GM21717 (cell line): ENCODE measurements at regions not wholly inside any gene's neighbourhood (a gene's known extent, or its start where the extent isn't known, plus 50 kb on each side); places are given as distances from the start of the nearest gene placed in this dataset.
"Not testable (repeated sequence)": the region's sequence is repeated elsewhere in the genome, so short reads cannot be mapped to it uniquely, and the experiment has no call there.

Experiments
- ATAC-seq: cut with Tn5 transposase; IDR thresholded peaks from one replicate; pipeline ENCODE4 v1.9.1; 2021; ENCODE audit warnings: mild to moderate bottlenecking, moderate library complexity; ENCODE audit not compliant: unreplicated experiment

- ATAC-seq = no peak
Observed at GRCh38 chr17:37859451-37859850, 64.8 kb upstream of the TBC1D3K start.

DNA sequence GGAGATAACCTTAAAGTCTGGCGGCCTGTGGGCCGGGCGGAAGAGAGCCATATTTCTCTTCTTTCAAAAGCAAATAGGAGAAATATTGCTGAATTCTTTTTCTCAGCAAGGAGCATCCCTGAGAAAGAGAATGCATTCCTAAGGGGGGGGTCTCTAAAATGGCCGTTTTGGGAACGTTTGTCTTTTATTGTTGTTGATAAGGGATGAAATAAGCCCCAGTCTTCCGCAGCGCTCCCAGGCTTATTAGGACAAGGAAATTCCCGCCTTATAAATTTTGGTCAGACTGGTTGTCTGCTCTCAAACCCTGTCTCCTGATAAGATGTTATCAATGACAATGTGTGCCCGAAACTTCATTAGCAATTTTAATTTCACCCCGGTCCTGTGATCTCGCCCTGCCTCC lies 65.8 kb upstream of the TBC1D3K start:
- ATAC-seq = not testable (repeated sequence)

- ATAC-seq = no peak
Observed at GRCh38 chr17:37856245-37856644, 68.0 kb upstream of the TBC1D3K start.

GRCh38 chr17:37849617-37849972 lies 74.6 kb upstream of the TBC1D3K start:
- no peak for ATAC-seq

GRCh38 chr17:37848690-37849616 lies 75.3 kb upstream of the TBC1D3K start:
- peak; percentile 49 for ATAC-seq

DNA sequence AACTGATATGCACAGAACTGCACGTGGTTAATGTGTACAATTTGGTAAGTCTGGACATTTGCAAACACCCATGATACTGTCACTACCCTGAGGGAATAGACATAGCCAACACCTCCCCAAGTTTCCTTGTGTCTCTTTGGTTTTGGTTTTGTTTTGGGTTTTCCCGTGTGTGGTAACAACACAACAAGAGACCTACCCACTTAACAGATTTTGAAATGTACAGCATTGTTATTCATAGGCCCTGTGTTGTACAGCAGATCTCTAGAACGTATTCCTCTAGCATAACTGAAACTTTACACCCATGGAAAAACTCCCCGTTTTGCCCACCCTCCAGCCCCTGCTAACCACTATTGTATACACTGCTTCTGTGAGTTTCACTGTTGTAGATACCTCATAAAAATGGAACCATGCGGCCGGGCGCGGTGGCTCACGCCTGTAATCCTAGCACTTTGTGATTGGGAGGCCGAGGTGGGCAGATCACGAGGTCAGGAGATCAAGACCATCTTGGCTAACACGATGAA lies 76.3 kb upstream of the TBC1D3K start:
- ATAC-seq = no peak

GRCh38 chr17:37847102-37847501 lies 77.1 kb upstream of the TBC1D3K start:
- no peak for ATAC-seq

GRCh38 chr17:37844977-37845293 lies 79.3 kb upstream of the TBC1D3K start:
- no peak for ATAC-seq

DNA sequence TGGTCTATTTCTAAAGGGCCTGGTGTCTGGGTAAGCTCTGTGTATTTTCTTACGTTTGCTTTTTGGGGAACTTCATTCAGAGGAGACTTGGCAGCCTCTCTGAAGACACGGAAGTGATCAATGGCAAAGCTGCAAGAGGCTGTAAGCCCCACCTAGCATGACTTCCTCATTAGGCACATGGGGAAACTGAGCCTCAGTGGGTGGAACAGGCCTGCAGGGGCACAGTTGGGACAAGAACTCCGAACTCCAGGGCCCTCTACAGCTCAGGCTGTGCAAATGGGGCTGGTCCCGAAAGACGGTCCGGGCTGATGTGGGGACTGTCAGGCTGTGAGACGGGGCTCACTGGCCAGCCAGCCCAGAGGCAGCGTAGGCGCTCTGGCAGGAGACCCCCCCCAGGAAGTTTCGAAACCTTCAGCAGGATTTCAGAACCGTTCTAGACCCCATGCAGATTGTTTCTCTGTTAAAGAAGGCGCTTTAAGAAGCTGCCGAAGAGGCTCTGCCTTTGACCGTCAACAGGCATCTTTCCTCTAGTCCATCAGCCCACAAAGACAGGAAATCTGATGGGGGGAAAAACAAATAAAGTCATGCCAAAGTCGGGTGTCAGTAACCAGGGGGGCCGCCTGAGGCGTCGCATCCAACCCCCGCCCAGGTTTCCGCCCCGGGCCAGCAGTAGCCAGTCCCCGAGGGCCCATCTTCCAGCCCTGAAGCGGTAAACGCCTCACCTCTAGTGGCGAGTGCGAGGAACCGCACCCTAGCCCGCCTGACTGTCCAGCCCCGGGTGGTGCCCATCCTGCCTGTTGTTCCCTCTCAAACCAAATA lies 79.8 kb upstream of the TBC1D3K start:
- ATAC-seq = no peak

DNA sequence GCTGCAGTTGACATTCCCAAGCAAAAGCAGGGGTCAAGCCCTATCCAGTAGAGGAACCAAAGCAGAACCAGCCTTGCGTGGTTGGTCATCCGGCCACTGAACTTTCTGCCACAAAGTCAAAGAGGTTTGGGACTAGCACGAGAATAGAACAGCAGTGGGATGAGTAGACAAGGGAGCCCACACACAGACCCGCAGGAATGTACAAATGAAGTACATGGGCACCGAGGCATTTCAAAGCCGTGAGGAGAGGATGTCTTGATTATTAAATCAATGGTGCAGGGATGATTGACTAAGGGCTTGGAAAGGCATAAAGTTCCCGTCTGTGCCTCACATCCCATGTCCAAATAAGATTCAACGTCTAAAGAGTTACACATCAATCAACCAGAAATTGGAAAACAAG lies 81.8 kb upstream of the TBC1D3K start:
- no peak for ATAC-seq

DNA sequence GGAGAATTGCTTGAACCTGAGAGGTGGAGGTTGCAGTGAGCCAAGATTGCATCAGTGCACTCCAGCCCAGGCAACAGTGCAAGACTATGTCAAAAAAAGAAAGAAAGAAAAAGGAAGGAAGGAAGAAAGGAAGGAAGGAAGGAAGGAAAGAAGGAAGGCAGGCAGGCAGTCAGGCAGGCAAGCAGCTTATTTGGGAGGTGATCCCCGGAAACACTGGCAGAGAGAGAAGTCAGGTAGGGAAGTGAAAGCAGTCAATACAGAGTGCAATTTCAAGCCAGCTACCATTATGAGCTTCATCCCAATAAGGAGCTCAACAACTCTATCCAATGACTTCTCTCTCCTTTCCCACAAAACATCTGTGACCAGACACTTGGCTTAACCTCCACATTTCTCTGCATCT lies 83.0 kb upstream of the TBC1D3K start:
- no peak for ATAC-seq

DNA sequence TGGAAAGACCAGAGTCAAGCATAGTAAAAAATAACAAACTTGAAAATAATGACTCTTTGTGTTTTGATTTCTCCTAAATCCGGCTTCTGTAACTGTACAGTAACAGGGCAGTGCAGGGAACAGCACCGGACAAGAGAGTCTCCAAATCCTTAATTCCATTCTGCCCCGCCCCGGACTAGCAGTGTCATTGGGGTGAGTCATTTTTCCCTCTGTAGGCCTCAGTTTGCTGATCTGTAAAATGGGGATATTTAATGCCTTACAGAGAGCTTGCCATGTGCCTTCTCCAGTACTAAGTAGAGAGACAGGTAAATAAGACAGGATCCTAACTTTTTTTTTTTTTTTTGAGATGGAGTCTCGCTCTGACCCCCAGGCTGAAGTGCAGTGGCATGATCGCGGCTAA lies 83.6 kb upstream of the TBC1D3K start:
- no peak for ATAC-seq

DNA sequence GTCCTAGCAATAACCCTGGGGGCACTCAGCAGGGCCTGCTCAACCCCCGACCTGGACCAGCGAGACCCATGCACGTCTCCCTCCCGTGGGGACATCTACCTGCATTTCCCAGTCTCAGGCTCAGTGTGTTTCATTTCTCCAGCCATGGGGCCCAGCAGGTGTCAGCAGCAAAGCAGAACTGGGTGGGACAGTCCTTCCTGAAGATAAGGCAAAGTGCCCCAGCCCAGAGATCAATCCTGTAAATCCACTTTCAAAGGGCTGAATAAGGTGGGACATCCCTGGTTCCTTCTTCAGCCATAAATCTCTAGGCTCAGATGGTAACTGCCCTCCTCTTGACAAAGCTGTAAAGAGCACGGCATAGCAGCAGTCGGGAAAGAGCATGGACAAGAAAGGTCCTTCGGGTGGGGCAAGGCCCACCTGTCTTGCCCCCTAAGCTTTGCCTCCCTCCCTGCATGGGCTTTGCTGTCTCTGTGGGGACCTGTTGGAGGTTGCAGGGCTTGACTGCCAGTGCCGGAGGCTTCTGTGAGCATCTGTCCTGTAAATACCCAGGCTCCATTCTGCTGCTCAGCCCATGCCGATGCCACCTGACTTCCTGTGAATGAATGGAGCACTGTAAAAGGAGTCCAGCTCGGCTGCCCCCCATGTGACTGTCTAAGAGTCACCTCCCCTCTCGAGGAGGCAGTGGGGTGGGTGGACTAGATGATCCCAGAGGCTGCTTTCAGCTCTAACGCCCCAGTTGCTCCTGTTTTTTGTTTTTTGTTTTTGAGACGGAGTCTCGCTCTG lies 84.8 kb upstream of the TBC1D3K start:
- no peak for ATAC-seq

DNA sequence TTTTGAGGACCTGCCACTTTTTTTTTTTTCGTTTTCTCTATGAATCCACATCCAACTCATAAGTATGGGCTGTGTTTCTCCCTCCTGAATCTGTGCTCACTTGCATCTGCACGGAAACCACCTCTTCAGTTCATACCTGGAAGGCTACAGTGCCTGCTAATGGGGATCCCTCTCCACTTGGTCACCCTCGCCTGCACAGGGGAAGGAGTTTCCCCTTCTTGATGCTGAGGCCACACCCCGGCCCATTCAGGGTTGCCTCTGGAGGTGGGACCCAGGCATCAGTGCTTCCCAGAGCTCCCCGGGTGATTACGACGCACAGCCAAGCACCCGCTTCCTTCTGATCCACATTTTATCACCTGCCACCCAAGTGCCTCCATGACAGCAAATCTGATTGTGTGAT lies 85.9 kb upstream of the TBC1D3K start:
- ATAC-seq = no peak

DNA sequence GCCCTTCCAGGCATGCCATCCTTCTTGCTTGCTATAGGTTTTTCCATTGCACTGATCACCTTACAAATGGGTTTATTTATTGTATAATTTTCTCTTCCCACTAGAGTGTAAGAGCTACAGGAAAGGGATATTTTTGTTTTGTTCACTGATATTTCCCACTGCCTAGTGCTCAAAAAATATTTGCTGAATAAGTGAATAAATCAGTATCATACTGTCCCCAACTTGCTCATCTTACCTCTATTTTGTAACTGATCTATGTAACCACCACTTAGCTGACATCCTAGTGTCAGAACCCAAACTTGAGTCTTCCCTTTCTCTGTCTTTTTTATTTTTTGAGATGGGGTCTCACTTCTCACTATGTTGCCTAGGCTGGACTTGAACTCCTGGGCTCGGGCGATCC lies 87.6 kb upstream of the TBC1D3K start:
- no peak for ATAC-seq

DNA sequence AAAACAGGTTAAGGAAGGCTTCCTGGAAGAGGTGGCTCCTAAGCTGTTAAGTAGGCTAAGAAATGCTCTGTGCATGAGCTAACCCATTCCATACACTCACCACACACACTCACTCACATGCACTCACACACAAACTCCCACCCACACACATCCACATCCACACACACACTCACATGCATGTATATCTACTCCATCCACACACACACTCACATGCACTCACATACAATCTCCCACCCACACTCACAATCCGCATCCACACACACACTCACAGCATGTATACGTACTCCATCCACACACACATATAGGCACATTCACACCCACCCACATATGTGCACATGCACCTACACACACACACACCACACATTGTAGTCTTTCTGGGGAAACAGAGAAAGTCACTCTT lies 89.3 kb upstream of the HNF1B start:
- ATAC-seq = no peak

DNA sequence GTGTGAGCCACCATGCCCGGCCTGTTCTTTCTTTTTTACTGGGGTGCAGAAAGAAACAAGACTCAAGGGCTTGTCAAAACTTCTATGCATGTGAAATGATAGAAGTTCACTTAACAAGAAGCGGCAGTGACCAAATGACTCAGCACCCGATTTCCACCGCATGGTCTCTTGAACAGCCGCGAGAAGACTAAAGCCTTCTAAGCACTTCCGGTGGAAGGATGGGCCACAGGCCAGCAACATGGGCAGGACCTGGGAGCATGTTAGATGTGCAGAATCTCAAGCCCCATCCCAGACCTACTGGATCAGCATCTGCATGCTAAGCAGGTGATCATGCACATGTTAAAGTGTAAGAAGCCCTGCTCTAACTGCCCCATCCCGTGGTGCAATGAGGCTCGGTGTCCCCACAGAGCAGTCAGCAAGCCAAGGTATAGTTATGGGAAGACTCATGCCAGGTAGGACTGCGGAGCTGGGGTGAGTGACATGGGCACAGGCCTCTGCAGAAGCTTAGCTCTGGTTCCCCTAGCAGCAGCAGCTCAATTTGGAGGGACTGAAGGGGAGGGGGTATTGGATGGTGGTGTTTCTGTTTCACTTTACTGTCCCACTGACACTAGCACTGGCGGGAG lies 88.5 kb upstream of the HNF1B start:
- ATAC-seq = no peak

DNA sequence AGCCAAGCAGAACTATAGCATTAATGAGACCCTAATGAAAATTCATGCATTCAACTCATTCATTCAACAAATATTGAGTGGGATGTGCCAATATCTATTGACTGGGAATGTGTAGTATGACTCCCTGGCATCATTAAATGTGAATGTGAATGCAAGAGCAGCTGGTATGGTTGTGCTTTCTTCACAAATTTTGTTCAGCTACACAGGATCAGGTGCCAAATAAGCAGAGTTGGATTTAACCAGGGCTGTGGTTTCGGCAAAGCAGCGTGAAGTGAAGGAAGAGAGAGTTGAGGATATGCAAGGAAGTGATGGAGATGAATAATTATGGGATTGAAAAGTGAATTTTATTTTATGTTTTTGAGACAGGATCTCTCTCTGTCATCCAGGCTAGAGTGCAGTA lies 87.1 kb upstream of the HNF1B start:
- no peak for ATAC-seq

DNA sequence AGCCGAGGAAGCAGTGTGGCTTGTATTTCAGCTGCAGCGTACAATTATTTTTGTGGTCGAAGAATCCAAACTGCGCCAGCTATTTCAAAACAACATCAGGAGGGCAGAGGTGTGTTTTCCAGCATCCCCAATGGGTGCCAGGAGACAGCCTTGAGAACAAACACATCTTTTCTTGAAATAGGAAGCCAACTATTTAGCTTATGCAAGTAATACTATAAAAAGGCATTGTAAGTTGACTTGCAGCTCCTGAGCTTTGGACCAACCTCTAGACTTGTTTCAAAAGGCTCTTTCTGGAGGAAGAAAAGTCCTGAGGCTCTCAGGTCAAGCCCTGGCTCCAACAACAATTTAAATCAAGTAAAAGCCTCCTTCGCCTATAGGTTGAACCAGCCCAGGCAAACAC lies 86.6 kb upstream of the HNF1B start:
- ATAC-seq = no peak

GRCh38 chr17:37830151-37830993 lies 85.5 kb upstream of the HNF1B start:
- ATAC-seq = no peak
